Activated CD4-positive, alpha-beta T cell treated with anti-CD3 and anti-CD28 coated beads, Interleukin-2, Interleukin-4, amounts not matched to agents 100 ng/mL and 50 ng/mL, durations not matched to agents 16 hours and 8 hours (primary cell): ENCODE measurements at regions not wholly inside any gene's neighbourhood (a gene's known extent, or its start where the extent isn't known, plus 50 kb on each side); places are given as distances from the start of the nearest gene placed in this dataset.
"Not testable (repeated sequence)": the region's sequence is repeated elsewhere in the genome, so short reads cannot be mapped to it uniquely, and the experiment has no call there.

Experiments used
- DNase-seq: peaks from one replicate; pipeline ENCODE4 v3.0.0-alpha.2; 2020; ENCODE audit warnings: low spot score

DNA sequence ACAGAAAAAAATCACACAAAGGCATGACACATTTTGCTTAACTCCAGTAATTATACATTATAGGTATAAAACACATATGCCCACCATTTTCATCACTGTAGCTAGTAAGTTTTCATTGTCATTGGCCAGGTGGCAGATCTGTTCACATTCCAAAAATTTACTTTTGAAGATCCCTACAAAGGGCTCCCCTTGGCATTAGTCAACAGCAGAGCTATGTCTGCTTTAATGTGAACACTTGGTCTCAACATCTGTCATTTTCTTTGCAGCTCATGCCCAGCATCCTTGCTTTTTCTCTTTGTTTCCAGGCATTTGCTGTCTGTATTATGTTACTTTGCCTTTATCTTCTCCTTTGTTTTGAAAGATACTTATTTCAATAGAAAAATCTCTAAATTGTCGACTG lies 519.1 kb upstream of the FOXG1 start:
- no peak for DNase-seq

DNA sequence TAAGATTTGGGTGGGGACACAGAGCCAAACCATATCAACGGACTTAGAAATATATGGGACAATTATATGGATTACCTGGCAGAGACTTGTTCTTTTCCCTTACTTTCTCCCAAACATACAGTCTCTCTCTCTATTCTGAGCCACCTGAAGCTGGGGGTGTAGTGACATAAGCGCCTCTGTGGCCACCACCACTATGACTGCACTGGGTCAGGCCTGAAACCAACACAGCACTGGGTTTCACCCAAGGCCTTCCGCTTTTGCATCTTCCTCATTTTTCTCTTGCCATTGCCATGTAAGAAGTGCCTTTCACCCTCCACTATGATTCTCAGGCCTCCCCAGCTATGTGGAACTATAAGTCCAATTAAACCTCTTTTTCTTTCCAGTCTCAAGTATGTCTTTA lies 514.5 kb upstream of the FOXG1 start:
- DNase-seq: not testable (repeated sequence)

DNA sequence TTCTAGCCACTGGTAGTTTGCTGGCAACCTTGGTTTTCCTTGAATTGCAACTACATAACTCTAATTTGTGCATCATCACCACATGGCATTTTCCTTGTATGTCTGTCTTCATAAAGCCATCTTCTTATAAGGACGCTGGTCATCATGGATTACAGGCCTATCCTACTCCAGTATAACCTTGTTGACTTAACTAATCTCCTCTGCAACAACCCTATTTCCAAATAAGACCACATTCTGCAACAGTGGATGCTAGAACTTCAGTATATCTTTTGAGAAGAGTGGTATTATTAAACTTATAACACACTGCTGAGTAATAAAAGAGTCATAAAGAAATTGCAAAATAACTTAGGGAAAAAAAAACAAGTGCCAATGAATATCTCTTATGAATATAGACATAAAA lies 511.8 kb upstream of the FOXG1 start:
- no peak for DNase-seq

DNA sequence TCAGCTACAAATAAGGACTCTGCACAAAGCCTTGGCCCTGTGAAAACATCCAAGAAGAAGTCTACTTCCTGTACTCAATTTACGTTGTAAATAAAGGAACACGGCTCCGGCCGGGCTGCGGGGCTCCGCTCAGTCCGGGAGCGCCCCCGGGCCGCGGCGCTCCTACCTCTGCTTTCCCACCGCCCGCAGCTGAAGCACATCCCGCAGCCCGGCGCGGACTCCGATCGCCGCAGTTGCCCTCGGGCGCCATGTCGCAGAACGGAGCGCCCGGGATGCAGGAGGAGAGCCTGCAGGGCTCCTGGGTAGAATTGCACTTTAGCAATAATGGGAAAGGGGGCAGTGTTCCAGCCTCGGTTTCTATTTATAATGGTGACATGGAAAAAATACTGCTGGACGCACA lies 502.3 kb upstream of the FOXG1 start:
- no peak for DNase-seq

DNA sequence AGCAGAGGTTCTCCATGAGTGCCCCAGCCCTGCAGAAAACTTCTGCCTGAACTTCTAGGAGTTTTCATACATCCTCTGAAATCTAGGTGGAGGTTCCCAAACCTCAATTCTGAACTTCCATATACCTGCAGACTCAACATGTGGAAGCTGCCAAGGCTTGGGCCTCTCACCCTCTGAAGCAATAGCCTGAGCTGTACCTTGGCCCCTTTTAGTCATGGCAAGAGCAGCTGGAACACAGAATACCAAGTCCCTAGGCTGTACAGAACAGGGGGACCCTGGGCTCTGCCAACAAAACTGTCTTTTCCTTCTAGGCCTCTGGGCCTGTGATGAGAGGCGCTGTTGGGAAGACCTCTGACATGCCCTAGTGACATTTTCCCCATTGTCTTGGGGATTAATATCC lies 494.3 kb upstream of the FOXG1 start:
- no peak for DNase-seq

DNA sequence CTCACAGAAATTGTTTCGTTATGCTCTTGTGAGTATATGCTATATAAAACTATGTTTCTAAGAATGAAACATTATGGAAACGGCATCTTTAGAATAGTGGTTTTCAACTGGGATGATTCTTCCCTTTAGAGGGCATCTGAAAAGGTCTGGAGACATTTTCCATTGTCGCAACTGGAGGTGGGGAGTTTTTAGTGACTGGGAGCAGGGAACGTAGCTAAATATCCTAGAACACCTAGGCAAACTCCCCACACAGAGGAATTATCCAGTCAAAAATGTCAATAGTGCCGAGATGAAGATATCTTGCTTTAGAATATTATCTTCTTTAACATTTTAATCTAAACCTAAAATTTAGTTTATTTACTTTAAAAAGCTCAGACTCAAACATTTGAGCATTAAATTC lies 486.1 kb upstream of the FOXG1 start:
- no peak for DNase-seq

DNA sequence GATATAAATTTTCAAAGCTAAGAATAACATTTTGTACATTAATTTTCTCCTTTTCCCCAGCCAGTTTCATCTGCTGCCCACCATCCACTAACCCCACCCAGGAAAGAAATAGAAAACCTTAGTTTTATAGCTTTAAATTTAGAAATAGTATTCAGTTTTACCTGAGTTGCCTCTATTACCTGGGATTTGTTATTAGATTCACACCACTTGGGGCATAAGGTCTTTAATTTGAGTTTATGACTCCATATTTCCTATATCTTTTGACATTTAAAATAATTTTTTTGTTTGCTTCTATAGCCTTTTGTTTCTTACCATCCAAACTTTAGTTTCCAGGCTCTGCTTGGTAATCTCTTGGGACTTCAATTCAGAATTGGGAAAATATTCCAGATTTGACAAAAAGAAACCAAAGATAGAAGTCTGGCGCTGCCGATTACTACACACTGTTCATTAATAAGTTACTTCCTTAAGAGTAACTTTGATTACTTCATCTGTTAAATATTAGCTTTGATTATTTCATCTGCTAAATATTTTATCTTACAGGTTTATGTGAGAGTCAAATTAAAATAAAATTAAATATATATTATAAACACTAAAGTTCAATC lies 485.5 kb upstream of the FOXG1 start:
- DNase-seq: no peak

DNA sequence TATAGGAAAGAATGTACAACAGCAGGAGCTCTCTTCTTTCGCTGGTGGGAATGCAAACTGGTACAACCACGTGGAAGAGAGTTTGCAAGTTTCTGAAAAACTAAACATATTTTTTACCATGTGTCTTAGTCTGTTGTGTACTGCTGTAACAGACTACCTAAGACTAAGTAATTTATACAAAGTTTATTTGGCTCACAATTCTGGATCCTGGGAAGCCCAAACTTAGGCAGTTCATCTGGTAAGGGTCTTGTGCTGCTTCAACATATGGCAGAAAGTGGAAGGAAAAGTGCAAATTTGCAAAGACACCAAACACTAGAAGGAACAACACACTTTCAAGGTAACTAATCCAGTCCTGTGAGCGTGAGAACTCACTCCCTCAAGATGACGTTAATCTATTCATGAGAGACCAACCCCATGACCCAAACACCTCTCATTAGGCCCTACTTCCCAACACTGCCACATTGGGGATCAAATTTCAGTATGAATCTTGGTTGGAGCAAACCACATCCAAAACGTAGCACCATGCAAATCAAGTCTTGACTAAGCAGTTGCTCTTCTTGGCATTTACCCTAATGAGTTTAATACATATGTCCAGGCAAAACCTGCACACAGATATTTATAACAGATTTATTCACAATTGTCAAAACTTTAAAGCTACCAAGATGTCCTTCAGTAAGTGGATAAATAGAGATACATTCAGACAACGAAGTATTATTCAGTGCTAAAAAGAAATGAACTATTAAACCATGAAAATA lies 481.9 kb upstream of the FOXG1 start:
- DNase-seq: no peak

DNA sequence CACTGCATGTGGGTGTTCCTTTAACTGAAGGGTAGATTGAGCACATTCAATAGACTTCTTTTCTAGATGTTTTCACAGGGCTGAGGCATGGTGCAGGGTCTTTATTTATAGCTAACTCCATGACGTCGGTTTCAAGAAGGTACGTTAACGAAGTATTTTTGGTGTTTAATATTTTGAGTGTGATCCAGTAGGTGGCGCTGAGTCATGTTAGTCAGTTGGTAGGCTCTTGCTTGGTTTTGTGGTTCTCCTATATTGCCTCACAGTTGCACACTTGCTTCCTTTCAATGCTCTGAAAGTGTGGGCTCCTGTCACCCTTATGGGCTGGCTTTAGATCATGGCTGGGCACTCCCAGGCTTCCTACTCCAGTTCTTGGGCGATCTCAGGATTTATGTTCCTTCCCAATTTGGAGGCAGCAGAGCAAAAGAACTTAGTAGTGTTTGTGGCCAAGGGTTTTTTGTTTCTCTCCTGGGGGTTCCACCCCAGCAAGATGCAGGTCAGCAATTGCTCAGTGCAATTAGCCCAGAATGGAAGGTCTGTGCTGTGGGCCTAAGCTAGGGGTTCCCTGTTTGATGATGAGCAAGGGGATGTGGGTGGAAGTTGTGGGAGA lies 471.6 kb upstream of the FOXG1 start:
- DNase-seq: peak; percentile 1

DNA sequence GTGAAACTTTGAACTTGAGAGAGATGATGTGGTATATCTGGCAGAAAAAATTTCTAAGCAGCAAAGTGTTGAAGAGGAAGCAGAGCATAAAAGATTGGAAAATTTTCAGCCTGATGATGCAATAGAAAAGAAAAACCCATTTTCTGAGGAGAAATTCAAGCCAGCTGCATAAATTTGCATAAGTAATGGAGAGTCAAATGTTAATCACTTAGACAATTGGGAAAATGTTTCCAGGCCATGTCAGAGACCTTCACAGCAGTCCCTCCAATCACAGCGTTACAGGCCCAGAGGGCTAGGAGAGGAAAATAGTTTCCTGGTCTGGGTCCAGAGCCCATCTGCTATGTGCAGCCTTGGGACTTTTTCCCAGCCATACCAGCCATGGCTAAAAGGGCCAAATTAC lies 469.0 kb upstream of the FOXG1 start:
- DNase-seq: no peak

DNA sequence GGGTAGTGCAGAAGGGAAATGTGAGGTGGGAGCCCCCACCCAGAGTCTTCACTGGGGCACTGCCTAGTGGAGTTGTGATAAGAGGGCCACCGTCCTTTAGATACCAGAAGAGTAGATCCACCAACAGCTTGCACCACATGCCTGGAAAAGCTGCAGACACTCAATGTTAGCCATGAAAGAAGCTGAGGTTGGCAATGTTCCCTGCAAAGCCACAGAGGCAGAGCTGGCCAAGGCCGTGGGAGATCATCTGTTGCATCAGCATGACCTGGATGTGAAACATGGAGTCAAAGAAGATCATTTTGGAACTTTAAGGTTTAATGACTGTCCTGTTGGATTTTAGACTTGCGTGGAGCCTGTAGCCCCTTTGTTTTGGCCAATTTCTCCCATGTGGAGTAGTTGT lies 468.4 kb upstream of the FOXG1 start:
- DNase-seq: no peak

DNA sequence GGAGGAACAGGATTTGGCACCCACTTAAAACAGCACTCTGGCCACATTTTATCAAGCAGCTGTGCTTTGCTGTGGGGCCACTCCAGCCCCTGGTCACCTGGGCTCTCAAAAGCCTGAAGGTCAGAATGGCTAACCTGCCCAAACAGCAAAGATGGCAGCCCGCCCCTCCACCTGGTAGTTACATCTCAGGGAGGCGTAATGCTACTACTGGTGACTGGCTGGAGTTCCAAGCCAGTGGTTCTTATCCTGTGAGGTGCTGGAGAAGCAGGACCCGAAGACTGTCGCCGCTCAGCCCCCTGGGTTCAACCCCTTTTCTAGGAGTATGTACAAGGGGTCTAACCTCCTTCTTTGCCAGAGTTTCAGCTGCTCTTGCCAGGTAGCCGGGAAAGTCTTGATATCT lies 467.4 kb upstream of the FOXG1 start:
- DNase-seq: no peak

DNA sequence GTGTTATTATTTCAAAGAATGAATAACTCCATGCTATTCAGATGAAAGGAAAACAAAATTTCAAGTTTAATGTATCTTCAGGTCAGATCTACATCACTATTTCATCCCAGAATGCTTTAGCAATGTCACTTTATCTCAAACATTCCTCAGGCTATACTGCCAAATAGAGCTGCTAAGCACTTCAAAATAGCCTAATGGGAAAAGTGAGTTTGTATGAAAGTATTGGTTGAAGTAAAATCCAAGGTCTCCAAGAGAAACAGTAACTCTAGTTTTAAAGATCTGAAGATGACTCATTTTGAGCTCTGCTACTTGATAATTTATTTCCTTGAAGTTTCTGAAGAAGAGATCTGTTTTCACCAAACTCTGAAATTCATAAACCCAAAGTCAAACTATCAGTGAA lies 466.2 kb upstream of the FOXG1 start:
- DNase-seq: no peak

DNA sequence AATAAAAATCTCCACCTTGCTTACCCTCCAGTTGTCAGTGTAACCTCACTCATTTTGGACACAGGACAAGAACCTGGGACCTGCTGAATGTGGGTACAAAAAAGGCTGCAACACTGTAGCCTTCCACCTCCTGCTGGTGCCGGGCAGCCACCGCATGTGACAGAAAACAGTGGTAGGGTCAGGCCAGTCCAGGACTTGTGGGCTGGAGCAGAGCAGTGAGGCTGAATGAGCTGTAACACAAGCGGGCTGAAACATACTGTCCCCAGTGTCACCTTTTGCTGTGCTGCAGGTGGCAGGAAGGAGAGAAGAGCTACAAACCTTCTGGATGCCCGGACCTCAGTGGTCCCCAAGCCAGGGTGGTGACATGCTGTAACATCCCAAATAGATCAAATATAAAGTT lies 465.4 kb upstream of the FOXG1 start:
- DNase-seq: no peak

DNA sequence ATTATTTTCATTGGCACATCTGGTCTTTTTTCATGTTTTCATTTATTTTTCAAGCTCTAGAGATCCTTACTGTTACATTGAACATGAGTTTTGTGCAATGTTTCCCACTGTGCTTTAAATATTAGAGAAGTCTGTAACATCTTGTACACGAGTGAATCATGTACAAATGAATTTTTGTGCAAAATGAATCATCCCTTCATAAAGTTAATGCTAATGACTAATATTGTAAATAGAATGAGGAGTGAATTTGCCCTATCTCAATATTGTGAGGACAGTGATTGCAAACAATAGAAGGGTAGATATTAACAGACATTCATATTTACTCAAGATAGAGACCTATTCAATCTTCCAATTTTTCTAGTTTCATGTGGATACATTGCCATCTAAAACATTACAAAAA lies 463.3 kb upstream of the FOXG1 start:
- no peak for DNase-seq

DNA sequence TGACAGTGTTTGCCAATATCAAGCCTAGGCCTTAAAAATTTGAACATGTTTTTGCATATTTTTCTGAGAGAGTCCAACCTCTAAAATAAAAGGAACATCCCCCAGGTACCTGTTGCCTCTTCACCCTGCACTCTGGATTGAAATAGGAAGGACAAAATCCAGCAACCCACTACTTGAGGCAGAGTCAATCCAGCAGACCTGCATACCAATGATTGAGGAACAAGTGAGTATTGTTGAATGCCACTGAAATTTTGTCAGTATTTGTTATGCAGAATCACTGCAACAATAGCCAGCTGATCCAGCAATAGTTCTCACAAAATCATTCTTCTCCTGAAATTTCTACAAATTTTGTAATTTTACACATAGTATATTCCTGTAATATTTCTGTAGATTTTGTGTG lies 460.6 kb upstream of the FOXG1 start:
- no peak for DNase-seq

DNA sequence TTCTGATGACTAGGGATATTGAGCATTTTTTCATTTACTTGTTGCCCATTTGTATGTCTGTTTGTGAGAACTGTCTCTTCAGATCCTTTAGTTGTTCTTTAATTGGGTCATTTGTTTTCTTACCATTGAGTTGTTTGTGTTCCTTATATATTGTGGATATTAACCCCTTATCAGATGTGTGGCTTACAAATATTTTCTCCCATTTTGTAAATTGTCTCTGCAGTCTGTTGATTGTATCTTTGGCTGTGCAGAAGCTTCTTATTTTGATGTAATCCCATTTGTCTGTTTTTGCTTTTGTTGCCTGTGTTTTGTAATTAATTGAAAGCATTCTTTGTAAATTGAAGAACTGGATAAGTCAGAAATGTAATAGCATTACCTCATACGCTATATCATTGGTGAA lies 459.1 kb upstream of the FOXG1 start:
- DNase-seq: no peak

DNA sequence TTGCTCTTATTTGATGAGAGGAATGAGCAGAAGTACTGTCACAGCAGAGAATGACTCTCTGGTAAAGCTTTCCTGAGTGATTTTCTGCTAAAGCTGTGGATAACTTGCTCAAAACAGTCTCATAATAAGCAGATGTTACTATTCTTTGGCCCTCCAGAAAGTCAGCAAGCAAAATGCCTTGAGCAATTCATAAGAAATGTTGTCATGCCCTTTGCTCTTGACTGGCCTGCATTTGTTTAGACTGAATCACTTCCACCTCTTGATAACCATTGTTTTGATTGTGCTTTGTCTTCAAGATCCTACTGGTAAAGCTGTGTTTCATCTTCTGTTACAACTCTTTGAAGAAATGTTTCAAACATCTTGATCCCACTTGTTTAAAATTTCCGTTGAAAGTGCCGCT lies 457.9 kb upstream of the FOXG1 start:
- no peak for DNase-seq

DNA sequence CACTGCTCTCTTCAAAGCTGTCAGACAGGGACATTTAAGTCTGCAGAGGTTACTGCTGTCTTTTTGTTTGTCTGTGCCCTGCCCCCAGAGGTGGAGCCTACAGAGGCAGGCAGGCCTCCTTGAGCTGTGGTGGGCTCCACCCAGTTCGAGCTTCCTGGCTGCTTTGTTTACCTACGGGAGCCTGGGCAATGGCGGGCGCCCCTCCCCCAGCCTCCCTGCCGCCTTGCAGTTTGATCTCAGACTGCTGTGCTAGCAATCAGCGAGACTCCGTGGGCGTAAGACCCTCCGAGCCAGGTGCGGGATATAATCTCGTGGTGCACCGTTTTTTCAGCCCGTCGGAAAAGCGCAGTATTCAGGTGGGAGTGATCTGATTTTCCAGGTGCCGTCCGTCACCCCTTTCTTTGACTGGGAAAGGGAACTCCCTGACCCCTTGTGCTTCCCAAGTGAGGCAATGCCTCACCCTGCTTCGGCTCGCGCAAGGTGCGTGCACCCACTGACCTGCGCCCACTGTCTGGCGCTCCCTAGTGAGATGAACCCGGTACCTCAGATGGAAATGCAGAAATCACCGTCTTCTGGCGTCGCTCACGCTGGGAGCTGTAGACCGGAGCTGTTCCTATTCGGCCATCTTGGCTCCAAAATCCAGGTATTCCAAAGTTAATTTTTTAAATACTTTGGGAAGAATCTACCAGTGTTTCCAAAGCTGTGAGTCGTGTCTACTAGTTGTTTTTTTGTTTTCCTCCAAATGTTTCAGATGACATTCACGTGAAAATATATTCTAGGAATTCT lies 448.5 kb upstream of the FOXG1 start:
- DNase-seq: not testable (repeated sequence)

DNA sequence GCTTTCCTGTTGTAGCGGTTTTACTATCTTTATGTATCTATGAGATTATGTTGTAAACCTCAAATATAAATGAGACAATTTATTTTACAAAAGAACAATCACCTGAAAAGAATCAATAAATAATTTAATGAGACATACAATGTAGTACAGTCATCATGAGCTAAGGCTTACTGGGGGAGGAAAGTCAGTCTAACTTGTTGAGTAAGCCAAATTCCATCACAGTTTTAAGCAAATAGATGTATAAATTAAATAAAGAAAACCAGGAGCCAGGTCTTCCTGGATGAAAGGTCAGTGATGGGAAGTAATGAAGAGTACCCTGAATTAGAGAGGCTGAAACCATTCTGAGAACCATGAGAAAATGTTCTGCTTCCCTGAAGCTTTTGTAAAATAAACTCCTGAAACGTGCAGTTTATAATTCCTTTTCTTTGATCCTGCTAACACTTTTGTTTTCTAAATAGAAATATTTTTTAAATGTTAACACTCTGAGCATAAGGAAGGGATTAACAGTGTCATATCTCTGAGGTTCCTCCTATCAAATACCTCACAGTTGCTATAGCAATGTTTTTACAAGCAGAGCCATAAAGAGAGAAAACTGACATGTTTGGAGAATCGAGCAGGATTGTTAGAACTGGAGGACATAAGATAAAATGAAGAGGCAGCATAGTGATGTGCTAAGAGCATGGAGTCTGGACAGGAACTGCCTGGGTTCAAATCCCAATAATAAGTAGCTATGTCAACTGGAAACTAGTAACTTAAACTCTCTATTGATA lies 444.9 kb upstream of the FOXG1 start:
- no peak for DNase-seq

DNA sequence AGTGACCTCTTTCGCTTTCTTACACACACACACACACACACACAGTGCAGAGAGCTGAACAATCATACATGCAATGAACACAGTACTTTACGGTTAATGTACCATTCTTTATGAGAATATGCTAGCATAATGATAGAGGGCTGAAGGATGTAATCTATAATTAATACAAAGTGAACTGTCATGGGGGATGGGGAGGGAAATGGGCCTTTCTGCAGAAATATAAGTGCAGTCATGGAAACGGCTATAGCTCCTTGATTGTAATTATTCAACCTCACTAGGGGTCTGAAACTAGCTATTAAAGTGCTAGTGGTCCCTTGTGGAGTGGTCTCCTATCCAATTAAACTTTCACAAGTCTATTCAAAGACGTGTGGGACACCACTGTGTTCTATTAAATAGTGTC lies 443.2 kb upstream of the FOXG1 start:
- DNase-seq: no peak
